ENCODE measurements at regions not wholly inside any gene's neighbourhood (a gene's known extent, or its start where the extent isn't known, plus 50 kb on each side); places are given as distances from the start of the nearest gene placed in this dataset.
A peak's percentile ranks its signal among the peaks of the same experiment; 100 is the strongest.

- peak; percentile 4 for DNase-seq (ENCODE audit: low spot score)
These were observed 226.3 kb upstream of the ADGRL2 start for GRCh38 chr1:81574408-81574807.

GRCh38 chr1:81573458-81573857 lies 227.3 kb upstream of the ADGRL2 start:
- DNase-seq (ENCODE audit: low spot score): no peak

GRCh38 chr1:81571946-81572345 lies 228.8 kb upstream of the ADGRL2 start:
- no peak for DNase-seq (ENCODE audit: low spot score)

- no peak for DNase-seq (ENCODE audit: low spot score)
These were observed 231.0 kb upstream of the ADGRL2 start for GRCh38 chr1:81569761-81570160.

DNA sequence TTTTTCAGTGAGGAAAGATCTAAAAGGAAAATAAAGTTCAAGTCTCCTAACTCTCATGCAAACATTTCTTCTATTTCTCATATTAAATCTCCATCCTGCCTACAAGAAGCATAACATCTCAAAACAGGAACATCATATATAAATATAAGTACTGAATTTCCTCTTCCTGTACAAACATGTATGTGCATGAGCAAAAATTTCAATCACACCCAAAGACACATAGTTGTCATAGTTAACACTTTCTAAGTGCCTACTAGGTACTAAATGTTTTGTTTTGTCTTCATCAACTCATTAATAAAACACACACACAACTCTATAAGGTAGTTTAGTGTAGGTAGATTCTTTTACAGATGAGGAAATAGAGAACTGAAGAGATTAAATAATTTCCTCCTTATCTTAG lies 237.1 kb upstream of the ADGRL2 start:
- no peak for DNase-seq (ENCODE audit: low spot score)

DNA sequence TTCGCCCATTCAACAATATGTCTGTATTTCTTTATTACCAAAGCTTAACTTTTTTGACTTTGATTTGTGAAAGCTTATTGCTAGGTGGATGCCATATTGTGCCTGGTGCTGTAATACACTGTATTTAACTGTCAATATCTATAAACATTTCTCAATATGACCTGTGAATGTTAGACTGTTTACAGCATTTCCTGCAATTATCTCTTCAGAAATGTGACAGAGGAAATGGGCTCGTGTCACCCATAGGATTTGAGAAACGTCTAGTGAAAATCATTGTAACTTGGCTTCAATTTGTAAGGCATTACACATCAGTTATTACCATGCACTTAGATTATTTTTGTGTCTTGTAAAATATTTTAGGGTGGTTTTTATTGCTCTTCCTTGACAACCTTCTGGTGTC lies 237.8 kb upstream of the ADGRL2 start:
- no peak for DNase-seq (ENCODE audit: low spot score)

GRCh38 chr1:81560629-81561028 lies 240.1 kb upstream of the ADGRL2 start:
- no peak for DNase-seq (ENCODE audit: low spot score)

- DNase-seq (ENCODE audit: low spot score): no peak
These were observed 240.9 kb upstream of the ADGRL2 start for GRCh38 chr1:81559662-81560350.

- DNase-seq (ENCODE audit: low spot score): no peak
These were observed 242.2 kb upstream of the ADGRL2 start for GRCh38 chr1:81558291-81559076.

GRCh38 chr1:81556968-81557367 lies 243.8 kb upstream of the ADGRL2 start:
- DNase-seq (ENCODE audit: low spot score): no peak

GRCh38 chr1:81554534-81554933 lies 246.2 kb upstream of the ADGRL2 start:
- no peak for DNase-seq (ENCODE audit: low spot score)

DNA sequence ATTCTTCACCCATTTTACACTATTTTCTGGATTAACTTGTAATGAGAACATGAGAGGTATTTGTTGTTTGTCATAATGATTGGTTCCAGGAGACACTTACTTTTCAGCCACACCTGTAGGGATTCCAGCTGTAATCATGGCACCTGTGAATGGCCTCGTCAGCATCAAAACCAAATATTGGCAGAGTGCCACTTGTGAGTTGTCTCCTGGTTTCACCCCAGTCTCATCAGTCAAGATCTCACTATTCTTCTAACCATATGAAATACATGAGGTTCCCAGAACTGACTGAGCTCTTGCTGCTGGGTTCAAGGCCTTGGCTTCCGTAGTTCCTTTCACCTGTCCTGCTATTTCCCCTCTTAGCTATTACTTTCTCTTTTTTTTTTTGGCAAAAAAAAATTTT lies 246.6 kb upstream of the ADGRL2 start:
- DNase-seq (ENCODE audit: low spot score): no peak

DNA sequence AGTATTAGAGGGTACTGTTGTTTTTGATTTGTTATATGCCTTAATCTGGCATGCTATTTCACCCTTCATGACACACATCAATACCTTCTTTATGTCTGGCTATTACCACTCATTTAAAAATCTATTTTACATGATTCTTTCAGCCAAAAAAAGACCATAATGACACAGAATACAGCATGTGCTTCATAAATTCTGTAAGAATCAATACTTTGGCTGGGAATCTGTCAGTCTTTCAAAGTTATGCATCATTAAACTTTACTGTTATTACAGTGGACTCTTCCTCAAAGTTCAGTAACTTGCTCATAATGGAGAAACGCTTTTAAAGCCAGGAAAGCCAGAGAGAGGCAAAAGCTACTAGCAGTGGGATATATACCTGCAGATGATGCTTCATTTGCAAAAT lies 247.2 kb upstream of the ADGRL2 start:
- no peak for DNase-seq (ENCODE audit: low spot score)

DNA sequence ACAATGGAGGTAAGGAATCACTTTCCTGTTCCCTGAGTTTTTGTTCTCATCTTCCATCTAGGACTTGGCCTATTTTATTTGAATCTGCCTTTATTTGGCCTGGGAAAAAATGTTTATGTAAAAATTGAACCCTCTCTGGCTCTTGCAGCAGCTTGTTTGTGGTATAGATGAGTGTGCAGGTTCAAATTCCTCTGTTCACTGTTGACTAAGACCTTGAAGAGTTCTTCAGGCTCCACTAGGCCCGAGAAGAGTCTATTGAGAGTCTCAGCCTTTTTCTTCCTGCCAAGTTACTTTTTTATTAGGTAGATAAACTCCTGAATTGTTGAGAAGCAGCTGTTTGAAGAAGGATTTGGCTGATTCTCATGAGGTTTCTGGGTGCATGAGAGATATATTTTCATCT lies 248.8 kb upstream of the ADGRL2 start:
- DNase-seq (ENCODE audit: low spot score): no peak

- DNase-seq (ENCODE audit: low spot score): no peak
These were observed 250.0 kb upstream of the ADGRL2 start for GRCh38 chr1:81550753-81551152.

DNA sequence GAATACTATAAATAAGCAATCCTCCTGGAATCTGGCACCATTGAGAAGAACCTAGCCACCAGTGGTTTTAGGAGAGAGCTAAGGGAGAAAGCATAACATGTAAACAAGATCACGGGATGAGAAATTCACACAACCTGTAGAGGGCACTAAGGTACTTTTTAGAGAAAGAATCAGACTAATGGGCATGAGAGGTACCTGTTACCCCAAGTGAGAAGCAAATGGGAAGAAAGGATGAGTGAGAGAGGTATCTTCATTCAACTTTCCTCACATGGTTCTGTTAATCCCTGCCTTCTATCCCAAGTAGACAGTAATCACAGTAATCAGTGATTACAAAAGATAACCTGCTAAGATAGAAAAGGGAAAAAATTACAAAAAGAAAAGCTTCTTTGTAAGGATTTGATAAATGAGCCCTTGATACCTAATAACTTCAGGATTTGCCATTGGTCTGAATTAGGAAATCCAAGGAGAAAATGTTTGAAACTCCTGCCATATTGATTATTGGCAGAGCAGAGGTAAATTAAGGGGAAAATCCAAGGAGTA lies 251.1 kb upstream of the ADGRL2 start:
- peak; percentile 17 for DNase-seq (ENCODE audit: low spot score)

GRCh38 chr1:81548918-81549587 lies 251.7 kb upstream of the ADGRL2 start:
- no peak for DNase-seq (ENCODE audit: low spot score)

DNA sequence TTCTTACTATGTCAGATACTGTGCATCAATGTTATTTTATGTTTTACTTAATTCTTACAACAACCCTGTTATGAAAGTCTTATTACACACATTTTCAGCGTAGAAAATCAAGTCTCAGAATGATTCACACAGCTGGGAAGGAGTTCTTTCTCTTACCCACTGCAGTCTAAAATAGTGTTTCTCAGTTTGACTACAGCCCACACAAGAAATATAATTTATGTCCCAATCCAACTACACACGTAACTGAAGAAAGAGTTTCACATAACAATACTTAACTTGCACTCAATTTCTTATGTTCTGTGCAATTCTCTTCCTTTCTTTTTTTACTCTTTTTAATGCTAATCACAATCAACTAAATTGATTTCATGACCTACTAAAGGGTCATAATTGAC lies 252.8 kb upstream of the ADGRL2 start:
- no peak for DNase-seq (ENCODE audit: low spot score)

GRCh38 chr1:81547261-81547911 lies 253.3 kb upstream of the ADGRL2 start:
- DNase-seq (ENCODE audit: low spot score): no peak

GRCh38 chr1:81545734-81546133 lies 255.0 kb upstream of the ADGRL2 start:
- DNase-seq (ENCODE audit: low spot score): no peak

DNA sequence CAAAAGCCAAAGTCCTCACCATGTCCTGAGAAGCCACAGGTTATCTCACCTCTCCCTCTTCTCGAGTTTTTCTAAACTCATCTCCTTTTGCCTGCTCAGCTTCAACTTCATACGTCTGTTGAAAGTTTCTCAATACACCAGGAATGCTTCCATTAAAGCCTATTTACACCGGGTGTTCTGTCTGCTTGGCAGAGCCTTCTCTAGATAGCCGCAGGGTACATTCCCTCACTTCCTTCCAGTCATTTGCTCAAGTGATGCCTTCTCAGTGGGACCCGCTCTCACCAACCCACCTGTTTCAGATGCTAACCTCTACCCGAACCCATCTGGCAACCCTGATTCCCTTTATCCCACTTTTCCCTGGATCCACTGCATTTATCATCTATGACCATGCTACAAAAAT lies 257.0 kb upstream of the ADGRL2 start:
- DNase-seq (ENCODE audit: low spot score): no peak

DNA sequence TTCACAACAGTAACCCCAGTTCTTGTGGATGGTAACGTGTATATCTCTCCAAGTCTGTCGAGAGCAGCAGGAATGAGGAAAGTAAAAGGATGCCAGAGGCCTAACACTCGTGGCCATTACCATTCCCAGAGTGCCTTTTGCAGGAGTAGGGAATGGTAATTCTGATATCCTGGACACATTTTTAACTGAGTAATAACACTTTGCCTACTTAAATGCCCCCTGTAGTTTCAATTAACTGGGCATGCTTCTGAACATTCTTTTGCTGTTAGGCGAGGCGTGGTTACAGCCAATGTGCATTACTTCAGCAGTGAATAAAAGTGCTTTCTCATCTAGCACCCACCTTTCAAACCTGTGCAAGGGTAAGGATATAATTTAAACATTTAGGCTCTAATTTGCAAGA lies 258.5 kb upstream of the ADGRL2 start:
- no peak for DNase-seq (ENCODE audit: low spot score)

Data from Ammon's horn (tissue), 1 donor.